ENCODE measurements at regions not wholly inside any gene's neighbourhood (a gene's known extent, or its start where the extent isn't known, plus 50 kb on each side); places are given as distances from the start of the nearest gene placed in this dataset.

DNA sequence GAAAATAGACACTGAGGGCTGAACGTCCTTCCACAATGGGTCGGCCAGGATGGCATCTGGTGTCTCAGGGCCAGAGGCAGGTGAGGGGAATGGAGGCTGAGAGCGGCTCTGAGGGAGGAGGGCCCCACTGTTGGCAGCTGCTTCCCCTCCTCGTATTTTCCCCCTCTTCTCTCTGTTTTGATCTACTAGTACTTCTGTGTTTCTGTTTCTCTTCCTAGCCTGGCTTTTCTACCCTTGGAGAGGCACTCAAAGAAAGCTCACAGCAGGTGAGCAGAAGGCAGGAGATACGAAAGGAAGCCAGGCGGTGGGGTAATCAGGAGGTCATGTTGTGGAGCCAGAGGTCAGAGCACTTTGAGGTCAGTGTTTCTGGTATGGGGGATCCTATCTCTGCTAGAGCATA, 151.8 kb upstream of the GATB start:
- TF ChIP-seq ZFP30 (CRISPR knock-in tag; IDR thresholded peaks at IDR 0.05) (no peak), RARB (CRISPR knock-in tag; IDR thresholded peaks at IDR 0.05) (no peak), SNAI2 (CRISPR knock-in tag; IDR thresholded peaks at IDR 0.05) (no peak), ESRRG (CRISPR knock-in tag; IDR thresholded peaks at IDR 0.05) (no peak), OSR1 (CRISPR knock-in tag; IDR thresholded peaks at IDR 0.05) (no peak), PPARA (CRISPR knock-in tag; IDR thresholded peaks at IDR 0.05; ENCODE audit: borderline replicate concordance) (no peak)
- TF ChIP-seq, protein P1, sequence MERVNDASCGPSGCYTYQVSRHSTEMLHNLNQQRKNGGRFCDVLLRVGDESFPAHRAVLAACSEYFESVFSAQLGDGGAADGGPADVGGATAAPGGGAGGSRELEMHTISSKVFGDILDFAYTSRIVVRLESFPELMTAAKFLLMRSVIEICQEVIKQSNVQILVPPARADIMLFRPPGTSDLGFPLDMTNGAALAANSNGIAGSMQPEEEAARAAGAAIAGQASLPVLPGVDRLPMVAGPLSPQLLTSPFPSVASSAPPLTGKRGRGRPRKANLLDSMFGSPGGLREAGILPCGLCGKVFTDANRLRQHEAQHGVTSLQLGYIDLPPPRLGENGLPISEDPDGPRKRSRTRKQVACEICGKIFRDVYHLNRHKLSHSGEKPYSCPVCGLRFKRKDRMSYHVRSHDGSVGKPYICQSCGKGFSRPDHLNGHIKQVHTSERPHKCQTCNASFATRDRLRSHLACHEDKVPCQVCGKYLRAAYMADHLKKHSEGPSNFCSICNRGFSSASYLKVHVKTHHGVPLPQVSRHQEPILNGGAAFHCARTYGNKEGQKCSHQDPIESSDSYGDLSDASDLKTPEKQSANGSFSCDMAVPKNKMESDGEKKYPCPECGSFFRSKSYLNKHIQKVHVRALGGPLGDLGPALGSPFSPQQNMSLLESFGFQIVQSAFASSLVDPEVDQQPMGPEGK (CRISPR knock-in tag; IDR thresholded peaks at IDR 0.05; ENCODE audit: borderline replicate concordance), result no peak
